Suprapubic skin (tissue), 4 donors: ENCODE measurements at regions not wholly inside any gene's neighbourhood (a gene's known extent, or its start where the extent isn't known, plus 50 kb on each side); places are given as distances from the start of the nearest gene placed in this dataset.

Experiments used
- DNase-seq, 2 donors: peaks; one replicate each; pipeline ENCODE4 v3.0.0-alpha.2; 2019; ENCODE audit warnings: low spot score in 2 of 2
- H3K27ac ChIP-seq: fragments of 200-600 bp; sonication (generic); one replicate; pipeline ENCODE4 v1.5.1; 2019
- H3K27me3 ChIP-seq: fragments of 200-600 bp; sonication (generic); one replicate; pipeline ENCODE4 v1.5.1; 2019
- H3K36me3 ChIP-seq: fragments of 200-600 bp; sonication (generic); one replicate; pipeline ENCODE4 v1.5.1; 2019
- H3K4me1 ChIP-seq: fragments of 200-600 bp; sonication (generic); one replicate; pipeline ENCODE4 v1.5.1; 2019
- H3K4me3 ChIP-seq: fragments of 200-600 bp; sonication (generic); one replicate; pipeline ENCODE4 v1.5.1; 2019; ENCODE audit warnings: mild to moderate bottlenecking
- H3K9me3 ChIP-seq: fragments of 200-600 bp; sonication (generic); one replicate; pipeline ENCODE4 v1.5.1; 2019
- CTCF ChIP-seq, 2 donors: fragments of 200-600 bp in 1 of 2; fragments of 450-650 bp in 1 of 2; sonication (generic) in 1 of 2; IDR thresholded peaks; one replicate each; pipeline ENCODE4 v1.5.1; 2016 to 2019; ENCODE audit warnings: antibody characterized with exemption in 2 of 2, mild to moderate bottlenecking in 1 of 2, moderate library complexity in 1 of 2
- EP300 ChIP-seq: sonication (generic); formaldehyde crosslinking; IDR thresholded peaks from one replicate; pipeline ENCODE4 v1.6.1; 2017; ENCODE audit warnings: antibody characterized with exemption
- POLR2A ChIP-seq, 2 donors: fragments of 450-650 bp; IDR thresholded peaks; one replicate each; pipeline ENCODE4 v1.6.1; 2017; ENCODE audit warnings: antibody characterized with exemption in 2 of 2, mild to moderate bottlenecking in 2 of 2, moderate library complexity in 2 of 2
- POLR2AphosphoS5 ChIP-seq, 3 donors: sonication (generic); formaldehyde crosslinking; IDR thresholded peaks; one replicate each; pipeline ENCODE4 v1.6.1; 2017; ENCODE audit warnings: antibody characterized with exemption in 3 of 3
- WGBS: methylation state at CpG from one replicate; pipeline ENCODE4 v1.1.5; 2018; 5-methylcytosine and 5-hydroxymethylcytosine counted together

GRCh38 chr6:14448246-14448645 lies 330.7 kb downstream of the CD83 start:
- Histone ChIP-seq H3K4me3 (no peak overlapping the region), H3K4me1 (peaks cover 12% of the 10 kb centered on the region), H3K27me3 (no peaks in the 10 kb centered on the region), H3K36me3 (no peaks in the 10 kb centered on the region), H3K9me3 (no peaks in the 10 kb centered on the region), H3K27ac (no peak overlapping the region)
- no peak for TF ChIP-seq POLR2AphosphoS5 (IDR thresholded peaks at IDR 0.05)
- TF ChIP-seq CTCF (IDR thresholded peaks at IDR 0.05), result no peak
- no peak for TF ChIP-seq EP300
- DNase-seq, result no peak
- WGBS, result 77% methylated on average over 1 of the region's 1 CpG

GRCh38 chr6:14450133-14450504 lies 332.5 kb downstream of the CD83 start:
- Histone ChIP-seq H3K36me3 (no peaks in the 10 kb centered on the region), H3K27me3 (no peaks in the 10 kb centered on the region), H3K9me3 (no peaks in the 10 kb centered on the region), H3K27ac (no peak overlapping the region), H3K4me1 (peaks cover 27% of the 10 kb centered on the region), H3K4me3 (no peak overlapping the region)
- 57% methylated on average over 12 of the region's 12 CpGs for WGBS
- no peak for DNase-seq
- no peak for TF ChIP-seq CTCF (IDR thresholded peaks at IDR 0.05)
- no peak for TF ChIP-seq POLR2A (IDR thresholded peaks at IDR 0.05)
- no peak for TF ChIP-seq POLR2AphosphoS5 (IDR thresholded peaks at IDR 0.05)
- TF ChIP-seq EP300, result no peak

GRCh38 chr6:14450578-14450977 lies 333.0 kb downstream of the CD83 start:
- TF ChIP-seq POLR2AphosphoS5 (IDR thresholded peaks at IDR 0.05) (no peak), EP300 (no peak), POLR2A (IDR thresholded peaks at IDR 0.05) (no peak), CTCF (IDR thresholded peaks at IDR 0.05) (no peak)
- peaks cover 29% of the 10 kb centered on the region for H3K4me1 ChIP-seq
- H3K27me3 ChIP-seq, result no peaks in the 10 kb centered on the region
- DNase-seq, result no peak
- no peaks in the 10 kb centered on the region for H3K36me3 ChIP-seq
- WGBS, result 72% methylated on average over 6 of the region's 6 CpGs
- no peak overlapping the region for H3K27ac ChIP-seq
- no peak overlapping the region for H3K4me3 ChIP-seq
- no peaks in the 10 kb centered on the region for H3K9me3 ChIP-seq

- Histone ChIP-seq H3K4me1 (peaks cover 31% of the 10 kb centered on the region), H3K4me3 (no peak overlapping the region), H3K36me3 (no peaks in the 10 kb centered on the region), H3K27ac (no peak overlapping the region), H3K27me3 (no peaks in the 10 kb centered on the region), H3K9me3 (no peaks in the 10 kb centered on the region)
- WGBS, result 88% methylated on average over 9 of the region's 9 CpGs
- no peak for DNase-seq
- TF ChIP-seq CTCF (IDR thresholded peaks at IDR 0.05), result no peak
- TF ChIP-seq EP300, result no peak
- no peak for TF ChIP-seq POLR2A (IDR thresholded peaks at IDR 0.05)
- TF ChIP-seq POLR2AphosphoS5 (IDR thresholded peaks at IDR 0.05), result no peak
These were observed 334.2 kb downstream of the CD83 start for GRCh38 chr6:14451594-14452374.

GRCh38 chr6:14452567-14453527 lies 335.3 kb downstream of the CD83 start:
- no peak overlapping the region for H3K4me3 ChIP-seq
- 91% methylated on average over 17 of the region's 17 CpGs for WGBS
- H3K4me1 ChIP-seq, result peaks cover 31% of the 10 kb centered on the region
- no peak for TF ChIP-seq CTCF (IDR thresholded peaks at IDR 0.05)
- no peak for TF ChIP-seq EP300
- no peak for TF ChIP-seq POLR2A (IDR thresholded peaks at IDR 0.05)
- no peak for TF ChIP-seq POLR2AphosphoS5 (IDR thresholded peaks at IDR 0.05)
- H3K9me3 ChIP-seq, result no peaks in the 10 kb centered on the region
- H3K36me3 ChIP-seq, result no peaks in the 10 kb centered on the region
- H3K27me3 ChIP-seq, result no peaks in the 10 kb centered on the region
- DNase-seq, result no peak
- no peak overlapping the region for H3K27ac ChIP-seq
